ENCODE measurements at regions not wholly inside any gene's neighbourhood (a gene's known extent, or its start where the extent isn't known, plus 50 kb on each side); places are given as distances from the start of the nearest gene placed in this dataset.

DNA sequence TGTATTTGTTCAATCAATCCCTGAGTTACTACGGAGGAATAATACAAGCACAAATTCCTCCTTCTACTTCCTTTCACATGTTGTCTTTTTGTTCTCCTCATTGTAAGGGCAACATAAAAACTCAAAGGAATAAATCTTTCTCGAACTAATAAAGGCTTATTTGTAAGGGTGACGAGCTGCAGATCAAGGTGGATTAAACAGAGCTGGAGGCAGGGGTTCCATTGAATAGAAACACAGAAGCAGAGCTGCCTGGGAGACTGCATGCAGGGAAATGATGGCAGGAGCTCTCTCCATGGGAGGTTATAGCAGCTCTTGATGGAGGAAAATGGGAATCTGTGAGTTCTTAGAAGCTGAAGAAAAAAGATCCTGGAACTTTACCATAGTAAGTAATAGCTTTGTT is 160.2 kb downstream of the CYYR1 start:
- DNase-seq (ENCODE audit: low read depth), result no peak

DNA sequence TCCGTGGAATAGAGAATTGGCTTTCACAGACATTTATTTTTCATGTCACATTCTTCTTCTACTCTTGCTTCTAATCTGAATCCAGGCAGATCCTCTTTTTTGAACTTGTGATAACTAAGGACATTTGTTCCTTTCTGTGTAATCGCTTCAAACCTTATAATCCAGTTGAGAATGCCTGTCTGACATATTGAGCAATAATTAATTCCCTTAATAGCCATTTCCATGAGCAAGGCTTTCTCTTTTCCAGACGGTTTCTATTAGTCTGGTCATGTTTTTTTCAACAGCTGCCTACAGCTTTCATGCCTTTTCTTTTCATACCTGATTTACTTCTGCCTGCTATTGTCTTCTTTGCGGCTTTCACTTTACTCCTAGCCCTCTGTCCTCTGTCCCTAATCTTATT is 163.4 kb downstream of the CYYR1 start:
- DNase-seq (ENCODE audit: low read depth), result no peak

DNA sequence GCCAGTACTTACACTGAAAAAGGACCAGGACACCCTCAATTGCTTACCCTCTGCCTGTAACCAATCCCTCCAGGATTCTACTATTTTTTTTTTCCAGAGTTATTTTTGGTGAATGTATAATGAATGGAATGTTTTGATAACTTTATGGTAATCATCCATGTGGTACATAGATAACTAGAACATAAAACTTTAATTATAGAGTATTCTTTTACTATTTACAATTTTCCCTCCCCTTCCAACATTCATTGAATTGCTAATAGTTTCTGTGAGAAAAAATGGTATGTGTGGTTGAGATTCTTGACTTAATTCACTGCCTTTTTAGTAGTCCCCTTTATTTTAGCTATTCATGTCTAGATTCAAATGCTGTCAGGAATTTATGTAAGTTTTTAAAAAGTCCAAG is 164.6 kb downstream of the CYYR1 start:
- DNase-seq (ENCODE audit: low read depth), result no peak

DNA sequence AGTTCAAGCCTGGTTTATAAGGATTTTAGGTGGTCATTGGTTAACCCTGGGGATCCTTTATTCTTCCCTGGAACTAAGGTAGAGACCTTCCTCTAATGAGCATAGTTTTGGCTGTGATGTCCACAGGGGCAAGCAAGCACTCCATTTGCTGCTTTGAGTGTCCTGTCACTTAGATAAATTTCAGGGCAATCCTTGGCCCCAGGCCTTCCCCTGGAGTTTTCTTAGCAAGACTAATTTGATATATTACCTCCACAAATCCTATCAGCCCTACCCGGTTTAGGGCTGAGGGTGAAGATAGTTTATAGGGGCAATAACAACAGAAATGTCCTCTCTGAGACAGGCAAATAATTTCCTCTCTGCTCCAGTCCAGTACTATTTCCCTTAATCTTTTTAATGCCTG is 166.6 kb downstream of the CYYR1 start:
- no peak for DNase-seq (ENCODE audit: low read depth)

DNA sequence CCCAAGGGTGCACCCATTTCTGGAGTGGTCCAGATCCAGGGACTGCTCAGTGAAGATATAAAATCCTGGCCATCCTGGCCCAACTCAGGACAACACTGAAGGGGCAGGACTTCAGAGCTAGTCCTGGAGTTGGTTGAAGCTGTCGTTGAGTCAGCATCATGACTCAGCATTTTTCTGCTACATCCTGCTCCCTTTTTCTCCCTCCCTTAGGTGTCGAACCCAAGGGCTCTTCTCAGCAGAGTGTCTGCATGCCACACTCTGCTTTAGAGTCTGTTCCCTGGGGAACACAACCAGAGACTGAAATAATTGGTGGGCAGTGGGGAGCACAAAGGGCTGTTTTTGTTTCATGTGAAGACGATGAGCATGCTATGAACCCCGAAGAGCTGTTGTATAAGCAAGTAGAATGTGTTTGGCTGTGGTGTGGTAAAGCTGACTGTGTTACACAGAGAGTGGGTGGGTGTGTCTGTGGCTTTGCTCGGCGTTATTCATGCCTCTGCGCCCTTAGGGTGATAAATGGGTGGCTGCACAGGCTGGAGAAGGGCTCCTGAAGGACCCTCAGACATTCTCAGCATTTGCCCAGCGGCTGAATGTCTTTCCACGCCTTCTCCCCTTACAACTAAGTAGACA is 167.2 kb downstream of the CYYR1 start:
- peak; percentile 83 for DNase-seq (ENCODE audit: low read depth)

DNA sequence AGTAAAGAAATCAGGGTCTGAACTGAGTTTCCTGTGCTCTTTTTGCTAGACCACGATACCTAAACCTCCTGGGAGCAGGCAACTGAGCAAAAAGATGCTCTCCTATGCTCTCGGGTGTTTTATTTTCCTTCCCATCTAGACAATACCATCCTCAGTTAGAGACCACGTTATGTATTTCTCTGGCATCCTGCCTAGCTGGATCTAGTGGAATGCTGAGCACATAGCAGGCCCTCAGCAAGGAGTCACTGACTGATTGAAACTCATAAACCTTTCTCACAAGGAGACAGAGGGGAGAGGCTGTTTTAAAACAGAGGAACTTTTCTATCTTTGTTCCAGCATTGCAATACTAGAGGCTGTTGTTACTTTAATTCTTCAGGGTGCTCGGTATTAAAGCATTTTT is 168.0 kb downstream of the CYYR1 start:
- DNase-seq (ENCODE audit: low read depth), result peak; percentile 28

DNA sequence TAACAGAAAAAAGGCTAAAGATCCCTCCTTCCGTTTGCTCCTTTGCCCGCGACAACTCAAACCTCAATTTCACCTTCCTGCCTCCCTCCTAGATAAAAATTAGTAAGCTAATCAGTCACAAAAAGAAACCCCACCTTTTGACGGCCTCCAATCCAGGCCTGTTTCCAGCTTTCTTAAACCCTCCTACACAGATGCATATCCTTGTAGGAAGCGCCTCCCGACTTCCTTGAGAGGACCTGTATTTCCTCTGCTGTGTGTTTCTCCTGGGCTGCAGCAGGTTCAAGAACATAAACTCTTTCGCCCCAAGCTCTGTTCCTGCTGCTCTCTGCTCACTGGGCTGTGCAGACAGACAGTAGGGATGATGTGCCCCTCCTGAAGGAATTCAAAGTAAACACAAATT is 168.8 kb downstream of the CYYR1 start:
- DNase-seq (ENCODE audit: low read depth), result no peak

DNA sequence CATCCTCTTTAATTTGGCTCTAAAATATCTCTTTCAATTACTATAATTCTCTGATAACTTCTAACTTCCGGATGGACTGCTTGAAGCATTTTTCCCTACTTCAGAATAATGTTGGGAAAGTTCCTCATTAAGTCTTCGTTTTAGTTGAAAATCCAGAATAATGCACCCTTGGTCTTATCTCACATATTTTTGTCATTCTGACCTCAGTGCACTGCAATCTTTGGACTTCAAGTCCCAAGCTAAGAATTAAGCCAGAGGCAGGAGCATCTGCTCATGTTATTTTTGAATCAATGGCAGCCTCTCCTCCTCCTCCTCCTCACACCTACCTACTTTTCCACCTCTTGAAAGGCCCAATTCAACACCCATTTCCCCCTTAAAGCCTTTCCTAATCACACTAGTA is 169.8 kb downstream of the CYYR1 start:
- DNase-seq (ENCODE audit: low read depth), result no peak

DNA sequence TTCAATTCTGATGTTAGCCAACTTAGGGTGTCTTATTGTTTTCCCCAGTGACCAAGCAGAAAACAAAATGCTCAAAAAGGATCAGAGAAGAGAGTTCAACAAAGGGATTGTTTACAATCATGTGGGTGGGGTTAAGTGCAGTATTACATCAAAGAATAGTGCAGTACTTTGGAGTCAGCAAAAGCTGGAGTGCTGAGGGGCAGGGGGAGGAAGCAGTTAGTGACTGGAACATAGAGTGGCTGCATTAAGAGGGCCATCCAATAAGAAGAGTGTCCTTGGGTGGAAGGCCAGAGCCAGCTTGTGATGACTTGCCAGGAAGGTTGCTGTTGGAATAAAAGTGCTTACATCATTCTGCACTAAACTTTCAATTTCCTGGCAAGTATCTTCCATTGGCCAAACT is 175.5 kb downstream of the CYYR1 start:
- DNase-seq (ENCODE audit: low read depth), result no peak

DNA sequence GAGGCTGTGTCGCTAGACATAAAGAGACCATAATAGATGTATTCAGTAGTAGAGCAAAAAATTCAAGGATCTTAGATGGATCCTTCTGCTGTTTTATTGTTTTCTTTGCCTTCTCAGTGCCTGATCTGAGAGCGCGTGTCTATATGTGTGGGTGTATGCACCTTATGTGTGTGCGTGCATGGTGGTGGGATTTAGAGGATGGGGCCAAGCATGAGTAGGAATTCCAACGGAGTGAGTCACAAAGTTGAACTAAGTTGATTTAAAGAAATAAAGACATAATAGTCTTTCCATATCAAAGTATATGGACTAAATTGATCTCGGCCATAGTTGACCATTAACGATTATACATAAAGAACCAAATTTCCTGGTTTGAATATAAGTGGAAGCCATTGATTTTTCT is 178.7 kb downstream of the CYYR1 start:
- no peak for DNase-seq (ENCODE audit: low read depth)

DNA sequence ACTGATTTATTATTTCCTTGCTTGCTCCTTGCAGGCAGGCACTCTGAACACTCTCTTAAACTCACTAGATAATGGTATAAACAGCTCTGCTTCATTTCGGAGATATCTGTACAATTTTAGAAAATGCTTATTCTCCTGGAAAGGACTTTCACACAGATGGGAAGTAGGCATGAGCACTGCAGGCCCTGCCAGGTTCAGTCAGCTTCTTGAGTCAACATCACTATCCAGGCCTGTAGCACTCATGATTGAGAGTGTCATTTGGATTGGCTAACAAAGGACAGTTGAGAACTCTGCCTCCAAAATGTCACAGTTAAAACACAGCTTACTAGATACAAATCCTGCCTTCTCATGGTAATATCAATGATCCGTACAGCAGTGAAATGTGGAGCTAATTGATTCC is 181.9 kb downstream of the CYYR1 start:
- DNase-seq (ENCODE audit: low read depth), result no peak

DNA sequence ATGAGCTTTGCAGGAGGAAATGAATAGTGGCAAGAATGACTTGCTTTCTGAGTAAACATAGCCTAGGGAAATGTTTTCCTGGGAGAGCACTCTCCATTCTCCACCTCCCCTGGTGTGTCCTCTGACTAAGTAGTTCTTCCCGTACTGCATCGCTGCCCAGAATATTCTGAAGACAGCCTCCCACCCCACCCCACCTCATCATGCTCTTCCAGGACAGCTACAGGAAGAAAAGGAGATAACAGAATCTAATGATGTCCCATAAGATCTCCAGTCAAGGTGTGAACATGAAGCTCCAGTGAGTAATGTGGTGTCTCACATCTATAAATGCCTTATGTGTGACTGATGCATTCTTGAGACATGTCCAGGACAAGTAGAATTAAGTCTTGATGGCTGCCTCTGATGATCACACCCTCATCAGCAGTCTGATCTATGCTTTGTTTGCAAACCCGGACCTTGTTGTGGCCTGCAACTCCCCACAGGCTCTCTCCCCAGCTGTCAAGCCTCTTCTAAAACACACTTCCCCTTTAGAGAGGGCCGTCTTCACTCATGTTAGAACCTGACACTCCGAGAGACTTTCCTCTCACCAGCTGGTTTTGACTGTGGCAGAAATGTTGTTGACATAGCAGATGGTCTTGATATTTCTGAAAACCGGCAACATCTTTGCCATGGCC is 183.0 kb downstream of the CYYR1 start:
- DNase-seq (ENCODE audit: low read depth), result peak; percentile 83

DNA sequence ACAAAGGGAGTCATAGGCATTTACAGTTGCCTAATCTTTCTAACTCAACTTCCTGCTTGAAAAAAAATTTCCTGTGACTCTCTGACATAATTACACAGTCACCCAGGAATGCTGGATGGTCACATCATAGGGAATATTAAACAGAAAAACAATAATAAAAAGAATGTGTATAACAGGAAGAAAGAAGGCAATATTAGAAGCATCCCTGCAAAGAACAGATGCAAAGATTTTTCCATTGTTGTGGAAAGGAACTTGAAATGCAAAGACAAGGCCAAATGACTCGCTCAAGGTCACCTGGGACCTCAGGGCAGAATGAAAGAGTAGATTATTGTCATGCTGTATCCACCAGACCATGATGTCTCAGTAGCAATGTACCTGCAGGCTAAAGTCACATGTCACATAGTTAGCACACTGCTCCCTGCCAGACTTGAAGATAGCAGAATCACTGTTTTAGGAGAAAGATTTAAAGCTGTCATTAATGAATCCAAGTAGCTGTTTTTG is 184.3 kb downstream of the CYYR1 start:
- DNase-seq (ENCODE audit: low read depth), result peak; percentile 72

DNA sequence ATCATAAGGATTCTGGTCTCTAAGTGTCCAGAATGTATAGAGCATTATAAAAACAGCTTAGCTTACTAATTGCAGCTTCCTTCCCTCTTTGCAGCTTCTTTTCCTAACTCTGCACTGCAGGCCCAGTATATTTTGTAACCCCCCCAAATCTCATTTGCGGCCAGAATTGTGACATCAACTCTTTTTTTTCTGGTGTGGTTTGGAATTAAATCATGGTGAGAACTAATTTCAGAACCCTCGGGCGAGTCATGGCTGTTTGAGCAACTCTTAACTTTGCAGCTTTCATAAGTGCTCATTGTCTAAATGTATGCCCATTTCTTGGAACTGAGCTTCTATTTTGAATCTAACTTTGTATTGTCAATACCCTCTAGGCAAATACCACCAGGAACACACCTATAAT is 187.4 kb downstream of the CYYR1 start:
- DNase-seq (ENCODE audit: low read depth), result peak; percentile 20

DNA sequence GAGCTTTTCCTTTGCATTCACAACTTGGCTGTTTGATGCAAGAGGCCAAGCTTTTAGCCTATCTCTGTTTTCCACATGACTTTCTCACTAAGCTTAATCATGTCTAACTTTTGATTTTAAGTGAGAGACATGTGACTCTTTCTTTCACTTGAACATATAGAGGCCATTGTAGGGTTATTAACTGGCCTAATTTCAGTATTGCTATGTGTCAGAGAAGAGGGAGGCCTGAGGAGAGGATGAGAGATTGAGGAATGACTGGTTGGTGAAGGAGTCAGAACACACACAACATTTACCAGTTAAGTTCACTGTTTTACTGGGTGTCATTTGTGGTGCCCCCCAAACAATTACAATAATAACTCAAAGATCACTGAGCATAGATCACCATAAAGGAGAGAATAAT is 193.5 kb downstream of the CYYR1 start:
- no peak for DNase-seq (ENCODE audit: low read depth)

DNA sequence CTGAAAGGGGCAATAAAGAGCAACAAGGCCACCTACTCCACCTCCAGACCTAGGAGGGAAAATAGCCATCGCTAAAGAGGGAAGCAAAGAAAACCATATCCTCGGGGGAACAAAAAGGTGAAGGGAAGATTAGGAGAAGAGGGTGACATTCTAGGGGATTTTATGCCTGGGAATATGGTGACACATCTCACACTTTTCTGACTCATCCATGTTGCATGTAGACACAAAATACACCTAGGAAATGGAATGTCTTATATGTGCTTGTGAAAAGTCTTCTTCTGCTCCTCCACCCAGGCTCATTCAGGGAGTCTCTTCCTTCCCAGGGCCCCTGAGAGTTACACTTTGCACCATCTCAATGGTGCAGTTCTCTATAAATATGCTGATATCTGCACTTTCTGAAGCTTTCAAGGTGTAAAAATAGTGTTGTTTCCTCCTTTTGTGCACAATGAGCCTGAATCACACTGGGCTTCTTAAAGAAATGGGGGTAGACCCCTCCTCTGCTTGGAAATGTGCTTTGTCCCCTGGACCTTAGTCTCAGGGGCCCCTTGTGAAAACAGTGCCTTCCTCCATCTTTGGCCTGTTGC is 195.9 kb downstream of the CYYR1 start:
- DNase-seq (ENCODE audit: low read depth), result no peak

DNA sequence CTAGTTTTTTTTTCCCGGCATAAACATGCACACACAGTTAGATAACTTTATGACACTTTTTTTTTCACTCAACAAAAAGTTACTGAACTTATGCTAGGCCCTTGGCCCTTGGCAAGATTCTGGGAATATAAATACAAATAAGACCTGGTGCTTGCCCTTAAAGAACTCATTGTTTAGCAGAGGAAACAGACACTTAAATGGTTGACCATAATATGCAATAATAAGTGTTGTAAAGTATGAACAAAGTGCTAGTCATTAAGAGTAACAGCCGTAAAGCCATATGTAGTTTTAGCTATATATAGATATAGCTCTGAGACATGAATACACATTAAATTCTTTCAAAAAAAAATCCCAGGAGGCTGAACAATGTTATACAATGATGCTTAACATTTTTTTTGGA is 198.3 kb downstream of the CYYR1 start:
- no peak for DNase-seq (ENCODE audit: low read depth)

DNA sequence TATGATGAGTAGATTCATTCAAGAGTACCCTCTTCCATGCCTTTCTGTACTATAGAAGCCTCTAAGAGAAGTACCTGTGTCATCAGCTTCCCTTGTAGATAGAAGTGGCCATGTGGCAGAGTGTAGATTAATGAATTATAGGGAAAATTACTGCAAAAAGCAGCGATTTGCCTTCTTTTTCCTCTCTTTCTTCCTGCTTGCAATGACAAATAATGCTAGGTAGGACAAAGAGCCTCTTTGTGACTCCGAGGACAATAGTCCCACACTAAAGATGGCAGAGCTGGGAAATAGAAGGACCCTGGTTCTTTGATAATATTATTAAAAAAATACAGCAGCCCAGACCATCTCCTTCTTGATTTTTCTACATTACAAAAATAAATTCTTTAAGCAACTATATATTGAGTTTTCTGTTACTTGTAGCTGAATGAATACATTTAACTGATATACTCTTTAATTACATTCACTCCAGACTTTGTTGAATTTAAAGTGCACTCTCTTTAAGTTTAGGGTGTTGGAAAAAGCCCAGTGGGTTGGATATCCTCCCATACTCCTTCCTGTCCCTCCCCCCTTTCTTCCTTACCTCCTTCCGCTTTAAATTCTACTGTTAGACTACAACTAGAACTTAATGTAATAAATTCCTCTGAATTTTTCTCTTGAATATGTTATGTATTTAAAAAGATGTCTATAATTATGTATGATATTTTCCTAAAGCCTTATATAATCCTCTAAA is 198.2 kb upstream of the APP start:
- no peak for DNase-seq (ENCODE audit: low read depth)

DNA sequence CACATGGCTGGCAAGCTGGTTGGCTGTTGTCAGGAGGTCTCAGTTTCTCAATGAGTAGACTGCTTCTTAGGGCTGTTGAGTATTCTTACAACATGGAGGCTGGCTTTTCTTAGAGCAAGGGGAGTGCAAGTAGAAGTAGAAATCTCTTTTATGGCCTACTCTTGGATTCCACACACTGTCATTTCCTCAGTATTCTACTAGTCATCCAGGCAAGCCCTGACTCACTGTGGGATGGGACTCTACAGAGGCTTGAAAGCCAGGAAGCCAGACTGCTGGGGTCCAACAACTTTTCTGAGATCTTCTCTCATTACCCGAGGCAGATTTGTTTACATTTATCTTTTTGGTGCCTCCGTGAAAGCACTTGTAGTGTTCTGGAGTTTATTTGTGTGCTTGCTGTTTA is 196.2 kb upstream of the APP start:
- DNase-seq (ENCODE audit: low read depth), result peak; percentile 17

DNA sequence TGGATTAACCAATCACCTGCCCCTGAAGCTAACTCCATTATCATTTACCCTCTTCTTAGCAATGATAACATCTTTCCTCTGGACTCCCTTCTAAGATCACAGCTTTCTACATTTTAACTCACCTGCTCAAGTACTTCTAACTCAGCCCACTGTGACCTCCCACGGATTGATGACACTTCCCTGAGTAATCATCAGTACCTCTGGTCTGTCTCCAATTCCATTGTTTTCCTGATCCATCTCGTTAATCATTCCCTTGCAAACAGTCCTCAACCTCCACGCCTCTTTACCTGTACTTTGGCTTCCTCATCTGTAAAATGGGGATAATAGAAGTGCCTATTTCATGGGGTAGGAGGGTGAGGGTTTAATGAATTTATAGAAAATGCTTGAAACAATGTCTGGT is 195.3 kb upstream of the APP start:
- DNase-seq (ENCODE audit: low read depth), result no peak

DNA sequence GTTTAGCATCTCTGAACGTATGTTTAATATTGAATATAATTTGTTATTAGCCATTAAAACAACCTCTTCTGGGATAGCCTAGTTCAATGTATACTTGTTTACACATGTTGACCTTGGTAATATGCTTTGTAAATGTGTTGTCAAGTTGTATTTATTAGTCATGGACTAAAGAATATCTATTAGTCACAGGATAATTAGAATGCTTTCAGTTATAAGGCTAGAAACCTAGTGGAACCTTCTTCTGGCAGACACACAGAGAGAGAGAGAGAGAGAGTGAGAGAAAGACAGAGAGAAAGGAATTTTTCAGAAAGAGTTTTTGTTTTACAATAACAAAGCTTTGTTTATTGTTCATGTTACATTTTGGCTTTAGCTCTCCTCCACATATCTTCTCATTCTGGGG is 181.1 kb upstream of the APP start:
- no peak for DNase-seq (ENCODE audit: low read depth)

DNA sequence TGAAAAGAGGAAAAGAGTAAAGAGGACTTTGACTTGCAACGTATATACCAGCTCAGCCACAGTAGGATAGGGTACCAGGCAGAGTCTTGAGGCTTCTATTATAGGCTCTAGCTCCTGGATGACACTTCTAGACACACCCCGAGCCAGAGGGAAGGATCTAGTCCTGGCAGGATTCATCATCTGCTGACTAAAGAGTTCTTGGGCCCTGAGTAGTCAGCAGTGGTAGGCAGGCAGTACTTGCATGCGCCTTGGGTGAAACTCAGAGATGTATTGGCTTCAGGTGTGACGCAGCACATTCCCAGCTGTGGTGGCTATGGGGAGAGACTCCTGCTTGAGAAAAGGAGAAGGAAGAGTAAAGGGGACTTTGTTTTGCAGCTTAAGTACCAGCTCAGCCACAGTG is 162.3 kb upstream of the APP start:
- DNase-seq (ENCODE audit: low read depth), result no peak
